Activated CD4-positive, alpha-beta T cell treated with anti-CD3 and anti-CD28 coated beads, Interleukin-2, amount 10 ng/mL, durations not matched to agents 7 days and 5 days (primary cell): ENCODE measurements at regions not wholly inside any gene's neighbourhood (a gene's known extent, or its start where the extent isn't known, plus 50 kb on each side); places are given as distances from the start of the nearest gene placed in this dataset.

Experiments used
- CTCF ChIA-PET: fragments of 350-600 bp; sonication (Branson Sonifier 250); formaldehyde crosslinking; loops from one replicate; lab custom pipeline; 2021; ENCODE audit warnings: antibody characterized with exemption; lab: Charles Lee
- POLR2A ChIA-PET: fragments of 350-600 bp; sonication (Branson Sonifier 250); formaldehyde crosslinking; loops from one replicate; lab custom pipeline; 2021; ENCODE audit warnings: antibody characterized with exemption; lab: Charles Lee
- DNase-seq: peaks from one replicate; pipeline ENCODE4 v3.0.0-alpha.2; 2020
- H3K27ac Mint-ChIP-seq: one replicate; pipeline ENCODE4 v1.8.0; 2021; ENCODE audit warnings: mild to moderate bottlenecking, moderate library complexity, mixed read lengths
- H3K27me3 Mint-ChIP-seq: one replicate; pipeline ENCODE4 v1.8.0; 2021; ENCODE audit warnings: mixed read lengths
- H3K36me3 Mint-ChIP-seq: one replicate; pipeline ENCODE4 v1.8.0; 2021; ENCODE audit warnings: low read depth, mixed read lengths
- H3K4me1 Mint-ChIP-seq: one replicate; pipeline ENCODE4 v1.8.0; 2021; ENCODE audit warnings: mixed read lengths
- H3K4me3 Mint-ChIP-seq: one replicate; pipeline ENCODE4 v1.8.0; 2021; ENCODE audit warnings: mild to moderate bottlenecking, moderate library complexity, mixed read lengths
- H3K9me3 Mint-ChIP-seq: one replicate; pipeline ENCODE4 v1.8.0; 2021; ENCODE audit warnings: mixed read lengths

- Mint-ChIP-seq H3K4me3 (no peak overlapping the region), H3K4me1 (no peaks in the 10 kb centered on the region), H3K36me3 (no peaks in the 10 kb centered on the region), H3K27me3 (no peaks in the 10 kb centered on the region), H3K27ac (no peak overlapping the region), H3K9me3 (no peaks in the 10 kb centered on the region)
- CTCF ChIA-PET, result interaction anchor here (1.1 to 1.4 kb wide), 2 partner anchors 11 to 44 kb away, joined by 3 to 5 read pairs; no protein-coding TSS in a partner anchor
- no peak for DNase-seq
- POLR2A ChIA-PET, result no interaction called here
These were observed 83.0 kb upstream of the CCDC196 start for GRCh38 chr14:66403183-66403582.

GRCh38 chr14:66404051-66404545 lies 82.1 kb upstream of the CCDC196 start:
- H3K4me1 Mint-ChIP-seq, result no peaks in the 10 kb centered on the region
- H3K9me3 Mint-ChIP-seq, result no peaks in the 10 kb centered on the region
- CTCF ChIA-PET, result interaction anchor here (1.4 kb wide), 1 partner anchor 8 kb away, joined by 3 read pairs; no protein-coding TSS in a partner anchor
- no peaks in the 10 kb centered on the region for H3K36me3 Mint-ChIP-seq
- DNase-seq, result no peak
- H3K27me3 Mint-ChIP-seq, result no peaks in the 10 kb centered on the region
- POLR2A ChIA-PET, result no interaction called here
- no peak overlapping the region for H3K4me3 Mint-ChIP-seq
- H3K27ac Mint-ChIP-seq, result no peak overlapping the region

GRCh38 chr14:66405158-66405557 lies 81.0 kb upstream of the CCDC196 start:
- Mint-ChIP-seq H3K27ac (no peak overlapping the region), H3K4me3 (no peak overlapping the region), H3K9me3 (no peaks in the 10 kb centered on the region), H3K36me3 (no peaks in the 10 kb centered on the region), H3K4me1 (no peaks in the 10 kb centered on the region), H3K27me3 (peaks cover 2% of the 10 kb centered on the region)
- CTCF ChIA-PET, result interaction anchor here (1.4 kb wide), 1 partner anchor 9 kb away, joined by 3 read pairs; no protein-coding TSS in a partner anchor
- DNase-seq, result no peak
- POLR2A ChIA-PET, result no interaction called here

DNA sequence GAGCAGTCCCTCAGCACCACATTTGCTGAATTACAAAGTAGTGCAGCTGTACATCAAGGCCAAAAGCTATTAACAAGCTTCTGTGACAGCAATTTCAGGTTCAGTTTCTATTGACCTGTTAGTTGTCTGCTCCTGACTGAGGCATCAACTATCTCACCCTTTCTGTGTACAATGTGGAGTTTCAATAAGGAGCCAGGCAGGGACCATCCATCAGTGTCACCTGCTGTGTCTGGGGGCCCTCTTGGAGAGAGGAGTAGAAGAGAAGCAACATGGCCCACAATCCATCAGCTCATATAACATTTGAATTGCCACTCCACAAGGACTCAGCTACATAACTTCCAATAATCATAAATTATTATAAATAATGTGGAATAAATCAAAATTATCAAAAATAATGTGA lies 72.3 kb upstream of the CCDC196 start:
- ChIA-PET CTCF (interaction anchor here (1.0 kb wide), 1 partner anchor 11 kb away, joined by 5 read pairs; no protein-coding TSS in a partner anchor), POLR2A (no interaction called here)
- H3K9me3 Mint-ChIP-seq, result no peaks in the 10 kb centered on the region
- H3K4me3 Mint-ChIP-seq, result no peak overlapping the region
- peaks cover 2% of the 10 kb centered on the region for H3K27me3 Mint-ChIP-seq
- no peak for DNase-seq
- H3K4me1 Mint-ChIP-seq, result no peaks in the 10 kb centered on the region
- no peak overlapping the region for H3K27ac Mint-ChIP-seq
- H3K36me3 Mint-ChIP-seq, result no peaks in the 10 kb centered on the region

- no peak overlapping the region for H3K4me3 Mint-ChIP-seq
- POLR2A ChIA-PET, result no interaction called here
- CTCF ChIA-PET, result interaction anchor here (1.0 kb wide), 1 partner anchor 11 kb away, joined by 5 read pairs; no protein-coding TSS in a partner anchor
- DNase-seq, result no peak
- no peaks in the 10 kb centered on the region for H3K4me1 Mint-ChIP-seq
- no peaks in the 10 kb centered on the region for H3K36me3 Mint-ChIP-seq
- no peaks in the 10 kb centered on the region for H3K9me3 Mint-ChIP-seq
- peaks cover 2% of the 10 kb centered on the region for H3K27me3 Mint-ChIP-seq
- no peak overlapping the region for H3K27ac Mint-ChIP-seq
These were observed 71.7 kb upstream of the CCDC196 start for GRCh38 chr14:66414511-66414910.

GRCh38 chr14:66420251-66421006 lies 65.7 kb upstream of the CCDC196 start:
- Mint-ChIP-seq H3K27me3 (no peaks in the 10 kb centered on the region), H3K36me3 (no peaks in the 10 kb centered on the region), H3K4me3 (no peak overlapping the region), H3K9me3 (no peaks in the 10 kb centered on the region), H3K27ac (no peak overlapping the region), H3K4me1 (no peaks in the 10 kb centered on the region)
- CTCF ChIA-PET, result no interaction called here
- no peak for DNase-seq
- POLR2A ChIA-PET, result no interaction called here

DNA sequence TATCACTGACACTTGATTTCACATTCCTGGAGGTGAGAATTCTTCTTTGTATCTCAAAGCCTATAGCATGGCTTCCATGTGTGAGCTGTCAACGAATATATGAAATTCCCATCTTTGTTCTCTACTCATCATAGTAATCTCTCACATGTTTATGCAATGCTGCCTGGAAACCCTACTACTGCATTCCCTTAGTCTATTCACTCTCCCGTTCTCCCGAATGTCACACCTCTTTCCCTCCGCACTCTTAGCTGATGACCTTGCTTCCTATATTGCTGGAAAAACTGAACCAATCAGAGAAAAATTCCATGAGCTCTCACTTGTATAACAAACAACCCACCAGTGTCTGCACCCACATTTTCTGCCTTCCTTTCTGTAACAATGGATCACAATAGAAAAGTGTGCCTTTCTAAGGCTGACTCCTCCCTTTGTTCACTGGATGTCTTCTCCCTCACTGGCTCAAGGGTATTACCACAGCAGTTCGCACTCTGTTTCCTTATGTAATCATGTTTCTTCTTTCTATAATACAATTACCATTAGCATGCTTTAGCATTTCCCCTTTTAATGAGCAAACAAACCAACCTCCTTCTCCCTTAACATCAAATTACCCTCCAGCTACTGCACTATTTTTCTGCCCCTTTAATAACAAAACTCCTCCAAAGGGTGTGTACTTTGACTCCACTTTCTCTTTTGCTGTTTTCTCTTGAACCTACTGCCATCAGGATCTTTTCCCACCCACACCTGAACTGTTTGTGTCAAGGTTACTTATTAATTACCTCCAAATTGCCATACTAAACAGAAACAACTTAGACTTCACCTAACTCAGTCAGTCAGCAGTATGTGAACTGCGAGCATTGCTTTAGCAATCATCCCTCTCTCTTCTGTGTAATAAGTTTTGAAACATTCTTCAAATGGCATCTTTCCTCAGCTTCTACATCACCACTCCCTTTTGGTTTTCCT lies 63.9 kb upstream of the CCDC196 start:
- Mint-ChIP-seq H3K9me3 (no peaks in the 10 kb centered on the region), H3K4me1 (no peaks in the 10 kb centered on the region), H3K27ac (no peak overlapping the region), H3K4me3 (no peak overlapping the region), H3K36me3 (no peaks in the 10 kb centered on the region), H3K27me3 (no peaks in the 10 kb centered on the region)
- ChIA-PET POLR2A (no interaction called here), CTCF (no interaction called here)
- DNase-seq, result no peak

GRCh38 chr14:66425402-66425801 lies 60.8 kb upstream of the CCDC196 start:
- Mint-ChIP-seq H3K4me3 (no peak overlapping the region), H3K36me3 (no peaks in the 10 kb centered on the region), H3K4me1 (no peaks in the 10 kb centered on the region), H3K27me3 (no peaks in the 10 kb centered on the region), H3K9me3 (no peaks in the 10 kb centered on the region), H3K27ac (no peak overlapping the region)
- ChIA-PET CTCF (interaction anchor here (0.5 kb wide), 1 partner anchor 359 kb away, joined by 3 read pairs; no protein-coding TSS in a partner anchor), POLR2A (no interaction called here)
- DNase-seq, result no peak

- ChIA-PET POLR2A (no interaction called here), CTCF (no interaction called here)
- H3K4me1 Mint-ChIP-seq, result no peaks in the 10 kb centered on the region
- H3K27me3 Mint-ChIP-seq, result peaks cover 3% of the 10 kb centered on the region
- no peaks in the 10 kb centered on the region for H3K36me3 Mint-ChIP-seq
- no peak overlapping the region for H3K4me3 Mint-ChIP-seq
- DNase-seq, result no peak
- H3K27ac Mint-ChIP-seq, result no peak overlapping the region
- no peaks in the 10 kb centered on the region for H3K9me3 Mint-ChIP-seq
These were observed 59.7 kb upstream of the CCDC196 start for GRCh38 chr14:66426451-66426850.

DNA sequence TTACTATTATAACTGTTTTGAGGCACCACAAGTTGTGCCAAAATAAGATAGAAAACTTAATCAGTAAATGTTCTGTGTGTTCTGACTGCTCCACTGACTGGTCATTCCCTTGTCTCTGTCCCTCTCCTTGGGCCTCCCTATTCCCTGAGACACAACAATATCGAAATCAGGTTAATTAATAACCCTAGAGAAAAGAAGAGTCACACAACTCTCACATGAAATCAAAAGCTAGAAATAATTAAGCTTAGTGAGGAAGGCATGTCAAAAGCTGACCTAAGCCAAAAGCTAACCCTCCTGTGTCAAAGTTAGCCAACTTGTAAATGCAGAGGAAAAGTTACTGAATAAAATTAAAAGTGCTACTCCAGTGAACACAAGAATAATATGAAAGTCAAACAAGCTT lies 53.8 kb upstream of the CCDC196 start:
- Mint-ChIP-seq H3K4me3 (no peak overlapping the region), H3K4me1 (no peaks in the 10 kb centered on the region), H3K9me3 (no peaks in the 10 kb centered on the region), H3K36me3 (no peaks in the 10 kb centered on the region), H3K27ac (no peak overlapping the region), H3K27me3 (peaks cover 5% of the 10 kb centered on the region)
- CTCF ChIA-PET, result no interaction called here
- no peak for DNase-seq
- POLR2A ChIA-PET, result no interaction called here

DNA sequence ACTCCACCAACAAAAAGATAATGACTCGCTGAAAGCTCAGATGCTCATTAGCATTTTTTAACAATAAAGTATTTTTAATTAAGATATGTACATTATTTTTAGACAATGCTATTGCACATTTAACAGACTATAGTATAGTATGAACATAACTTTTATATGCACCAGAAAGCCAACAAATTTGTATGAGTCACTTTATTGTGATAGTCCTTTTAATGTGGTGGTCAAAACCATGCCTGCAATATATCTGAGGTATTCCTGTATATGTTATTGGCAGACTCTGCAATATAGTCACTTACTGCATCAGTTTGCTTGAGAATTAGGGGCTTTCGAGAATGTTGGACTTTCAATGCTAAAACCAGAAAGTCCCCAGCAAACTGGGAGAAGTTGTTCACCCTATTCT lies 51.7 kb upstream of the CCDC196 start:
- CTCF ChIA-PET, result no interaction called here
- Mint-ChIP-seq H3K9me3 (peaks cover 4% of the 10 kb centered on the region), H3K27me3 (peaks cover 5% of the 10 kb centered on the region), H3K4me3 (no peak overlapping the region), H3K36me3 (no peaks in the 10 kb centered on the region), H3K27ac (no peak overlapping the region), H3K4me1 (no peaks in the 10 kb centered on the region)
- POLR2A ChIA-PET, result no interaction called here
- DNase-seq, result no peak

DNA sequence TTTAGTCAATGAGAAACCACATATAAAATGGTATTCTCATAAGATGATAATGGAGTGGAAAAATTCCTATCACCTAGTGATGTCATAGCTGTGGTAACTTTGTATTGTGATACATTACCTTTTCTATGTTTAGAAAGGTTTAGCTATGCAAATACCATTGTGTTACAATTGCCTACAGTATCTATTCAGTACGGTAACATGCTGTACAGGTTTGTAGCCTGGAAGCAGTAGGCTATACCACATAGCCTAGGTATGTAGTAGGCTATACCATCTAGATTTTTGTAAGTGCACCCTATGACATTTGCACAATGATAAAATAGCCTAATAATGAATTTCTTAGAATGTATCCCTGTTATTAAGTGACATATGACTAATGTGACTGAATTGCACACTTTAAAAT lies 50.5 kb upstream of the CCDC196 start:
- H3K9me3 Mint-ChIP-seq, result peaks cover 13% of the 10 kb centered on the region
- H3K27ac Mint-ChIP-seq, result no peak overlapping the region
- H3K27me3 Mint-ChIP-seq, result peaks cover 5% of the 10 kb centered on the region
- DNase-seq, result no peak
- ChIA-PET POLR2A (no interaction called here), CTCF (no interaction called here)
- no peaks in the 10 kb centered on the region for H3K36me3 Mint-ChIP-seq
- H3K4me1 Mint-ChIP-seq, result no peaks in the 10 kb centered on the region
- H3K4me3 Mint-ChIP-seq, result no peak overlapping the region
